ENCODE measurements at regions not wholly inside any gene's neighbourhood (a gene's known extent, or its start where the extent isn't known, plus 50 kb on each side); places are given as distances from the start of the nearest gene placed in this dataset.

GRCh38 chr2:89831641-89832498, 1140.4 kb downstream of the RPIA start:
- TF ChIP-seq, protein P1, sequence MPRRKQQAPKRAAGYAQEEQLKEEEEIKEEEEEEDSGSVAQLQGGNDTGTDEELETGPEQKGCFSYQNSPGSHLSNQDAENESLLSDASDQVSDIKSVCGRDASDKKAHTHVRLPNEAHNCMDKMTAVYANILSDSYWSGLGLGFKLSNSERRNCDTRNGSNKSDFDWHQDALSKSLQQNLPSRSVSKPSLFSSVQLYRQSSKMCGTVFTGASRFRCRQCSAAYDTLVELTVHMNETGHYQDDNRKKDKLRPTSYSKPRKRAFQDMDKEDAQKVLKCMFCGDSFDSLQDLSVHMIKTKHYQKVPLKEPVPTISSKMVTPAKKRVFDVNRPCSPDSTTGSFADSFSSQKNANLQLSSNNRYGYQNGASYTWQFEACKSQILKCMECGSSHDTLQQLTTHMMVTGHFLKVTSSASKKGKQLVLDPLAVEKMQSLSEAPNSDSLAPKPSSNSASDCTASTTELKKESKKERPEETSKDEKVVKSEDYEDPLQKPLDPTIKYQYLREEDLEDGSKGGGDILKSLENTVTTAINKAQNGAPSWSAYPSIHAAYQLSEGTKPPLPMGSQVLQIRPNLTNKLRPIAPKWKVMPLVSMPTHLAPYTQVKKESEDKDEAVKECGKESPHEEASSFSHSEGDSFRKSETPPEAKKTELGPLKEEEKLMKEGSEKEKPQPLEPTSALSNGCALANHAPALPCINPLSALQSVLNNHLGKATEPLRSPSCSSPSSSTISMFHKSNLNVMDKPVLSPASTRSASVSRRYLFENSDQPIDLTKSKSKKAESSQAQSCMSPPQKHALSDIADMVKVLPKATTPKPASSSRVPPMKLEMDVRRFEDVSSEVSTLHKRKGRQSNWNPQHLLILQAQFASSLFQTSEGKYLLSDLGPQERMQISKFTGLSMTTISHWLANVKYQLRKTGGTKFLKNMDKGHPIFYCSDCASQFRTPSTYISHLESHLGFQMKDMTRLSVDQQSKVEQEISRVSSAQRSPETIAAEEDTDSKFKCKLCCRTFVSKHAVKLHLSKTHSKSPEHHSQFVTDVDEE (CRISPR knock-in tag; IDR thresholded peaks at IDR 0.05) = no peak
- no peak for TF ChIP-seq ZFP3 (CRISPR knock-in tag; IDR thresholded peaks at IDR 0.05)
- TF ChIP-seq PPARA (CRISPR knock-in tag; IDR thresholded peaks at IDR 0.05; ENCODE audit: borderline replicate concordance) = no peak
